NOMO-1 (cell line): ENCODE measurements at regions not wholly inside any gene's neighbourhood (a gene's known extent, or its start where the extent isn't known, plus 50 kb on each side); places are given as distances from the start of the nearest gene placed in this dataset.
"Not testable (repeated sequence)": the region's sequence is repeated elsewhere in the genome, so short reads cannot be mapped to it uniquely, and the experiment has no call there.

Experiments
- DNase-seq, 2 experiments: peaks; one replicate each; lab custom pipeline; 2025; ENCODE audit not compliant: unreplicated experiment in 2 of 2; lab: John Stamatoyannopoulos, UW

GRCh38 chr12:46711756-46712155 is 114.0 kb downstream of the SLC38A4 start:
- DNase-seq = no peak

- DNase-seq = no peak
These were observed 115.6 kb downstream of the SLC38A4 start for GRCh38 chr12:46710125-46710743.

GRCh38 chr12:46702581-46703344 is 123.0 kb downstream of the SLC38A4 start:
- peak; percentile 4 to 50 for DNase-seq

- no peak for DNase-seq
These were observed 124.4 kb downstream of the SLC38A4 start for GRCh38 chr12:46701356-46701755.

- DNase-seq = no peak
These were observed 125.8 kb downstream of the SLC38A4 start for GRCh38 chr12:46699986-46700385.

GRCh38 chr12:46698003-46698402 is 127.8 kb downstream of the SLC38A4 start:
- no peak for DNase-seq

GRCh38 chr12:46693518-46693917 is 132.3 kb downstream of the SLC38A4 start:
- no peak for DNase-seq

GRCh38 chr12:46693034-46693433 is 132.8 kb downstream of the SLC38A4 start:
- DNase-seq = no peak

- DNase-seq = no peak
These were observed 133.2 kb downstream of the SLC38A4 start for GRCh38 chr12:46692606-46693005.

- no peak for DNase-seq
These were observed 139.4 kb downstream of the SLC38A4 start for GRCh38 chr12:46686267-46686942.

GRCh38 chr12:46684243-46684642 is 141.6 kb downstream of the SLC38A4 start:
- DNase-seq = not testable (repeated sequence)

- no peak for DNase-seq
These were observed 143.6 kb downstream of the SLC38A4 start for GRCh38 chr12:46682148-46682547.

- DNase-seq = no peak
These were observed 145.3 kb downstream of the SLC38A4 start for GRCh38 chr12:46680506-46680905.

- no peak for DNase-seq
These were observed 146.0 kb downstream of the SLC38A4 start for GRCh38 chr12:46679754-46680153.

GRCh38 chr12:46678426-46678825 is 147.4 kb downstream of the SLC38A4 start:
- peak; percentile 9 to 34 for DNase-seq

GRCh38 chr12:46677749-46678148 is 148.0 kb downstream of the SLC38A4 start:
- DNase-seq = no peak

- no peak for DNase-seq
These were observed 148.8 kb downstream of the SLC38A4 start for GRCh38 chr12:46676797-46677520.

GRCh38 chr12:46676396-46676795 is 149.4 kb downstream of the SLC38A4 start:
- DNase-seq = no peak

GRCh38 chr12:46675736-46676135 is 150.1 kb downstream of the SLC38A4 start:
- peak; percentile 10 to 16 for DNase-seq

GRCh38 chr12:46674800-46675199 is 151.0 kb downstream of the SLC38A4 start:
- no peak for DNase-seq

- DNase-seq = no peak
These were observed 151.7 kb downstream of the SLC38A4 start for GRCh38 chr12:46674129-46674528.
